WI38 (cell line): ENCODE measurements at regions not wholly inside any gene's neighbourhood (a gene's known extent, or its start where the extent isn't known, plus 50 kb on each side); places are given as distances from the start of the nearest gene placed in this dataset.

ENCODE experiments used
- H3K4me3 ChIP-seq: 2 replicates; pipeline ENCODE4 v1.5.1; 2011; ENCODE audit warnings: low read depth, mild to moderate bottlenecking, control low read depth, low read length
- CTCF ChIP-seq: IDR thresholded peaks from 2 replicates; pipeline ENCODE4 v1.5.1; 2012; ENCODE audit warnings: low read depth, mild to moderate bottlenecking, control low read depth, low read length

GRCh38 chr12:89247541-89247942 is 104.8 kb downstream of the DUSP6 start:
- TF ChIP-seq CTCF = no peak
- H3K4me3 ChIP-seq = no peak overlapping the region

GRCh38 chr12:89245090-89245489 is 107.2 kb downstream of the DUSP6 start:
- TF ChIP-seq CTCF = no peak
- peak overlapping the region; percentile 36 for H3K4me3 ChIP-seq

GRCh38 chr12:89244536-89244935 is 107.8 kb downstream of the DUSP6 start:
- TF ChIP-seq CTCF = no peak
- peak overlapping the region; percentile 36 for H3K4me3 ChIP-seq

GRCh38 chr12:89243771-89244170 is 108.5 kb downstream of the DUSP6 start:
- no peak overlapping the region for H3K4me3 ChIP-seq
- no peak for TF ChIP-seq CTCF

GRCh38 chr12:89239534-89239933 is 112.8 kb downstream of the DUSP6 start:
- no peak for TF ChIP-seq CTCF
- no peak overlapping the region for H3K4me3 ChIP-seq

GRCh38 chr12:89238593-89238992 is 113.7 kb downstream of the DUSP6 start:
- H3K4me3 ChIP-seq = no peak overlapping the region

GRCh38 chr12:89237763-89238162 is 114.5 kb downstream of the DUSP6 start:
- no peak for TF ChIP-seq CTCF
- no peak overlapping the region for H3K4me3 ChIP-seq

More at GRCh38 chr12:89238593-89238992, 113.7 kb downstream of the DUSP6 start:
- no peak for TF ChIP-seq CTCF
